PC-3 (cell line): ENCODE measurements at regions not wholly inside any gene's neighbourhood (a gene's known extent, or its start where the extent isn't known, plus 50 kb on each side); places are given as distances from the start of the nearest gene placed in this dataset.

Experiments
- EZH2 ChIP-seq: fragments of 300-600 bp; sonication (generic); IDR thresholded peaks from one replicate; pipeline ENCODE4 v1.6.1; 2017; ENCODE audit warnings: antibody characterized with exemption, mild to moderate bottlenecking, low read length; ENCODE audit not compliant: unreplicated experiment
- TF ChIP-seq, protein P1 (sequence below): fragments of 300-600 bp; sonication (generic); conservative IDR thresholded peaks from 2 replicates; pipeline ENCODE4 v1.5.1; 2017; ENCODE audit warnings: antibody characterized with exemption, low read depth, mild to moderate bottlenecking, low read length

DNA sequence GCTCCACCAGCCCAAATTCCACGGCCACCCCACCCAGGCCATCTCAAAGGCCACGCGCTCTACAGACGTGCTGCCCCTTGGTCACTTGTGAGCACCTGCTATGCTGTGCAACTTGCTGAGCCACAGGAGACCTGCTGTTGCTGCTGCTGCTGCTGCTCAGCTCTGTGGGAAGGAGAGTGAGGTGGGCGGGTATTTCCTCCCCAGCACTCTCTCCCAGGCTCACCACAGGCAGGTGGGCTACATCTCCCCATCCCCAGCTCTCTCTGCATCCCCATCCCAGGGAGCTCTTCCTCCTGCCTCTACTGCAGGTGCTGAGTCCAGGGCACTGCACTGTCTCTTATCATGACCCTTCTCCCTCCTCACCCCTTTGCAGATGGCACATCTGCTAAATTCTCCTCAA is 306.9 kb downstream of the BCL11B start:
- TF ChIP-seq, protein P1, sequence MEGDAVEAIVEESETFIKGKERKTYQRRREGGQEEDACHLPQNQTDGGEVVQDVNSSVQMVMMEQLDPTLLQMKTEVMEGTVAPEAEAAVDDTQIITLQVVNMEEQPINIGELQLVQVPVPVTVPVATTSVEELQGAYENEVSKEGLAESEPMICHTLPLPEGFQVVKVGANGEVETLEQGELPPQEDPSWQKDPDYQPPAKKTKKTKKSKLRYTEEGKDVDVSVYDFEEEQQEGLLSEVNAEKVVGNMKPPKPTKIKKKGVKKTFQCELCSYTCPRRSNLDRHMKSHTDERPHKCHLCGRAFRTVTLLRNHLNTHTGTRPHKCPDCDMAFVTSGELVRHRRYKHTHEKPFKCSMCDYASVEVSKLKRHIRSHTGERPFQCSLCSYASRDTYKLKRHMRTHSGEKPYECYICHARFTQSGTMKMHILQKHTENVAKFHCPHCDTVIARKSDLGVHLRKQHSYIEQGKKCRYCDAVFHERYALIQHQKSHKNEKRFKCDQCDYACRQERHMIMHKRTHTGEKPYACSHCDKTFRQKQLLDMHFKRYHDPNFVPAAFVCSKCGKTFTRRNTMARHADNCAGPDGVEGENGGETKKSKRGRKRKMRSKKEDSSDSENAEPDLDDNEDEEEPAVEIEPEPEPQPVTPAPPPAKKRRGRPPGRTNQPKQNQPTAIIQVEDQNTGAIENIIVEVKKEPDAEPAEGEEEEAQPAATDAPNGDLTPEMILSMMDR = no peak
- TF ChIP-seq EZH2 = no peak
